Tibial nerve (tissue), 4 donors: ENCODE measurements at regions not wholly inside any gene's neighbourhood (a gene's known extent, or its start where the extent isn't known, plus 50 kb on each side); places are given as distances from the start of the nearest gene placed in this dataset.
"Not testable (repeated sequence)": the region's sequence is repeated elsewhere in the genome, so short reads cannot be mapped to it uniquely, and the experiment has no call there.

ENCODE experiments used
- DNase-seq, 2 donors: peaks; one replicate each; pipeline ENCODE4 v3.0.0-alpha.2; 2019; ENCODE audit warnings: low spot score in 2 of 2
- H3K27ac ChIP-seq, 4 donors: fragments of 200-600 bp; sonication (generic) in 3 of 4; one replicate each; pipeline ENCODE4 v1.5.1; 2017 to 2019; ENCODE audit warnings: mild to moderate bottlenecking in 1 of 4
- H3K27me3 ChIP-seq, 2 donors: fragments of 200-600 bp; sonication (generic) in 1 of 2; one replicate each; pipeline versions ENCODE4 v1.5.1 to v1.6.0; 2017 to 2019
- H3K36me3 ChIP-seq, 3 donors: fragments of 200-600 bp; sonication (generic); one replicate each; pipeline ENCODE4 v1.5.1; 2018 to 2019
- H3K4me1 ChIP-seq, 4 donors: fragments of 200-600 bp; sonication (generic) in 3 of 4; one replicate each; pipeline ENCODE4 v1.5.1; 2017 to 2019
- H3K4me3 ChIP-seq, 4 donors: fragments of 200-600 bp; sonication (generic) in 3 of 4; one replicate each; pipeline ENCODE4 v1.5.1; 2017 to 2019; ENCODE audit warnings: mild to moderate bottlenecking in 1 of 4, moderate library complexity in 1 of 4
- H3K9me3 ChIP-seq, 4 donors: fragments of 200-600 bp; sonication (generic) in 3 of 4; one replicate each; pipeline ENCODE4 v1.5.1; 2017 to 2019
- CTCF ChIP-seq, 5 experiments: fragments of 200-600 bp in 3 of 5; fragments of 450-650 bp in 2 of 5; sonication (generic) in 3 of 5; IDR thresholded peaks; one replicate each; pipeline ENCODE4 v1.5.1; 2016 to 2019; ENCODE audit warnings: antibody characterized with exemption in 5 of 5, mild to moderate bottlenecking in 3 of 5, moderate library complexity in 2 of 5
- EP300 ChIP-seq, 2 donors: sonication (generic); formaldehyde crosslinking; IDR thresholded peaks; one replicate each; pipeline ENCODE4 v1.6.1; 2017; ENCODE audit warnings: antibody characterized with exemption in 2 of 2, mild to moderate bottlenecking in 1 of 2
- POLR2A ChIP-seq, 2 donors: fragments of 450-650 bp; IDR thresholded peaks; one replicate each; pipeline ENCODE4 v1.6.1; 2017; ENCODE audit warnings: antibody characterized with exemption in 2 of 2, mild to moderate bottlenecking in 2 of 2, moderate library complexity in 2 of 2
- WGBS, 2 donors: methylation state at CpG; one replicate each; pipeline ENCODE4 v1.1.5; 2018; 5-methylcytosine and 5-hydroxymethylcytosine counted together

DNA sequence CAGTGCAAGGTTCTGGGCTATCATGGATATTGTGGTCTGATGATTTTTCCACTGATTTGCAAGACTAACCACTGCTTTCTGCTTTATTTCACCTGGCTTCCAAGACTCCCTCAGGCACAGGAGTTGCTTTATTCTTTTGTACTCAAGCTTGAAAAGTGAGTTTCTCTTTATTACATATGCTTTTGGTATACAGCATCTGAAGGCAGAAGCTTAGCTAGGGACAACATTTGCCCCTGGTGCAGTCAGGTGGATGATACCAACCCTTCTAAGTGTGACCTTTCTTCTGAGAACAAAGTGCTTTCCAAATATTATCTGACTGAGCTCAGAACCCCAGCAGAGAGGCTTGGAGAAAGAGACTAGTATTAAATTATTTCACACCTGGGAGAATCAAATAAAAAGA lies 94.0 kb upstream of the PHACTR1 start:
- no peak overlapping the region for H3K4me3 ChIP-seq
- no peaks in the 10 kb centered on the region for H3K4me1 ChIP-seq
- H3K27ac ChIP-seq: no peak overlapping the region
- H3K9me3 ChIP-seq: no peaks in the 10 kb centered on the region
- DNase-seq: no peak
- TF ChIP-seq POLR2A (IDR thresholded peaks at IDR 0.05) (no peak), EP300 (IDR thresholded peaks at IDR 0.05) (no peak), CTCF (IDR thresholded peaks at IDR 0.05) (no peak)
- no peaks in the 10 kb centered on the region for H3K27me3 ChIP-seq
- H3K36me3 ChIP-seq: no peaks in the 10 kb centered on the region

GRCh38 chr6:12624142-12624837 lies 92.3 kb upstream of the PHACTR1 start:
- Histone ChIP-seq H3K4me1 (no peaks in the 10 kb centered on the region), H3K36me3 (no peaks in the 10 kb centered on the region), H3K27ac (no peak overlapping the region), H3K9me3 (no peaks in the 10 kb centered on the region), H3K27me3 (no peaks in the 10 kb centered on the region), H3K4me3 (no peak overlapping the region)
- no peak for TF ChIP-seq CTCF (IDR thresholded peaks at IDR 0.05)
- TF ChIP-seq POLR2A (IDR thresholded peaks at IDR 0.05): no peak
- no peak for TF ChIP-seq EP300 (IDR thresholded peaks at IDR 0.05)
- 72 to 76% methylated on average over 5 of the region's 5 CpGs for WGBS, 2 donors
- DNase-seq: no peak

DNA sequence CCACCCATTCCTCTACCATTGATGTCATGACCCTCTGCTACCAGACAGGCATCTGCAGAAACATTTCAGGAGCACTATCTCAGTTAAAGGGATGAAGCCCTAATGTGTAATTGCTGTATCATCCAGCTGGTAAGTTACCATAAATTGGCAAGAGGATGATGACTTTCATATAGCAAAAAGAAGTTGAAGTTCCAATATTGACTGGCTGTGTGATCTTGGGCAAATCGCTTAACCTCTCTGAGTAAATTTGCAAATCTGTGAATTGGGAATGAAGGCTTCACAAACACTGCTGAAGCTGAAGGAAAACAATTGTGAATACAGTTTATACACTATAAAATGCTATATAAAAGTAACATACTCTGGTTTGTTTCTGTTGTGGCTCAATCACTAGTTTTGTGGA lies 89.5 kb upstream of the PHACTR1 start:
- 94 to 100% methylated on average over 1 of the region's 1 CpG for WGBS, 2 donors
- no peaks in the 10 kb centered on the region for H3K4me1 ChIP-seq
- no peak overlapping the region for H3K4me3 ChIP-seq
- H3K9me3 ChIP-seq: no peaks in the 10 kb centered on the region
- no peak overlapping the region for H3K27ac ChIP-seq
- no peak for TF ChIP-seq CTCF (IDR thresholded peaks at IDR 0.05)
- TF ChIP-seq POLR2A (IDR thresholded peaks at IDR 0.05): no peak
- TF ChIP-seq EP300 (IDR thresholded peaks at IDR 0.05): no peak
- no peaks in the 10 kb centered on the region for H3K36me3 ChIP-seq
- no peak for DNase-seq
- H3K27me3 ChIP-seq: no peaks in the 10 kb centered on the region

- Histone ChIP-seq H3K27ac (no peak overlapping the region), H3K27me3 (no peaks in the 10 kb centered on the region), H3K36me3 (no peaks in the 10 kb centered on the region), H3K9me3 (no peaks in the 10 kb centered on the region), H3K4me3 (no peak overlapping the region), H3K4me1 (no peaks in the 10 kb centered on the region)
- no peak for TF ChIP-seq CTCF (IDR thresholded peaks at IDR 0.05)
- TF ChIP-seq POLR2A (IDR thresholded peaks at IDR 0.05): no peak
- TF ChIP-seq EP300 (IDR thresholded peaks at IDR 0.05): no peak
- WGBS, 2 donors: 95 to 96% methylated on average over 2 of the region's 2 CpGs
- DNase-seq: no peak
These were observed 88.2 kb upstream of the PHACTR1 start for GRCh38 chr6:12628327-12628726.

DNA sequence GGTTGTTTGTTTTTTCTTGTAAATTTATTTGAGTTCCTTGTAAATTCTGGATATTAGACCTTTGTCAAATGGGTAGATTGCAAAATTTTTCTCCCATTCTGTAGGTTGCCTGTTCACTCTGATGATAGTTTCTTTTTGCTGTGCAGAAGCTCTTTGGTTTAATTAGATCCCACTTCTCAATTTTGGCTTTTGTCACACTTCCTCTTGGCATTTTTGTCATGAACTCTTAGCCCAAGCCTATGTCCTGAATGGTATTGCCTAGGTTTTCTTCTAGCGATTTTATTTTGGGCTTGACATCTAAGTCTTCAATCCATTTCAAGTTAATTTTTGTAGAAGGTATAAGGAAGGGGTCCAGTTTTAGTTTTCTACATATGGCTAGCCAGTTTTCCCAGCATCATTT lies 82.8 kb upstream of the PHACTR1 start:
- H3K27me3 ChIP-seq, DNase-seq, H3K4me3 ChIP-seq, H3K4me1 ChIP-seq, H3K27ac ChIP-seq, H3K9me3 ChIP-seq, H3K36me3 ChIP-seq: not testable (repeated sequence)
- WGBS, 2 donors: 86 to 90% methylated on average over 1 of the region's 1 CpG

DNA sequence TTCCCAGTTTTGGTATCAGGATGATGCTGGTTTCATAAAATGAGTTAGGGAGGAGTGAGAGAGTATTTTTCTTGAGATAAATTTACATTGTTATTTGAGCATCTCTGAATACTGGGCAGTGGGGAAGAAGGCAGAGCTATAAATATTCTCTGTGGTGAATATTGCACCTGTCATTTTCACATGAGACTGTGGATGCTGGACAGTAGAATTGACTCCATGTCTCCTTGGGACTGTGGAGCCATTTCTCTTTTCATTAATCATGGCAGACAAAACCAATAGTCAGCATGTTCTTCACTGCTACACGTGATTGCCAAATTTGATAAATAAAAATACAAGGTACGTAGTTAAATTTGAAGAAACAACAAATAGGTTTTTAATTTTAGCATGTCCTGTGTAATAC lies 81.2 kb upstream of the PHACTR1 start:
- Histone ChIP-seq H3K27me3 (no peaks in the 10 kb centered on the region), H3K9me3 (peaks cover 0 to 4% (median 0%) of the 10 kb centered on the region in 4 donors), H3K36me3 (no peaks in the 10 kb centered on the region), H3K4me1 (no peaks in the 10 kb centered on the region), H3K4me3 (no peak overlapping the region), H3K27ac (no peak overlapping the region)
- DNase-seq: no peak
- 74 to 80% methylated on average over 2 of the region's 2 CpGs for WGBS, 2 donors
- TF ChIP-seq CTCF (IDR thresholded peaks at IDR 0.05) (no peak), POLR2A (IDR thresholded peaks at IDR 0.05) (no peak), EP300 (IDR thresholded peaks at IDR 0.05) (no peak)
